D721Med (cell line): ENCODE measurements at regions not wholly inside any gene's neighbourhood (a gene's known extent, or its start where the extent isn't known, plus 50 kb on each side); places are given as distances from the start of the nearest gene placed in this dataset.
"Not testable (repeated sequence)": the region's sequence is repeated elsewhere in the genome, so short reads cannot be mapped to it uniquely, and the experiment has no call there.

Source experiments
- DNase-seq: peaks from one replicate; pipeline ENCODE4 v3.0.0; 2011; ENCODE audit warnings: low spot score; ENCODE audit not compliant: insufficient read length
- FAIRE-seq: peaks from 2 replicates; lab custom pipeline; 2011; peaks lifted over from hg19 to GRCh38; lab: Jason Lieb, UNC
- TF ChIP-seq, protein P1 (sequence below): IDR thresholded peaks from 2 replicates; pipeline ENCODE4 v1.5.1; 2012; ENCODE audit warnings: mild to moderate bottlenecking, control low read depth; ENCODE audit not compliant: insufficient read depth; ENCODE audit errors: missing control alignments

DNA sequence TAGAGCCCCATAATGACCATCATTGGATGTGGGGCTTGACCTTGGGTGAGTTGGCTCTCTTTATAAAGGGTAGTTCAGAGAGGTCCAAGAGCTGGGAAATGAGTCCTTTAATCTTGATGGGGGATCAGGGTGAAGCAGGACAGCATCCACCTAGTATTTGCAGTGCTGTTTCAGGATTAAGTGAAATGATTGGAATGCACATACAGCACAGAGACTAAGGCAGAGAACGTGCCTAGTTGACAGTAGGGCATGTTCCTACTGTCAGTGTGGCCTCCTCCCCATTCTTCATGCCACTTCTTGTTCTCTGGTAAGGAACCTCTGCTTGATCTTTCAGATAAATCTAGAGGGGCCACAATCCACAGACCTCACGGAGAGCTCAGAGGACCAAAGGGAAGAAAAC lies 78.9 kb downstream of the TRIM43 start:
- FAIRE-seq (no peak), DNase-seq (no peak)

DNA sequence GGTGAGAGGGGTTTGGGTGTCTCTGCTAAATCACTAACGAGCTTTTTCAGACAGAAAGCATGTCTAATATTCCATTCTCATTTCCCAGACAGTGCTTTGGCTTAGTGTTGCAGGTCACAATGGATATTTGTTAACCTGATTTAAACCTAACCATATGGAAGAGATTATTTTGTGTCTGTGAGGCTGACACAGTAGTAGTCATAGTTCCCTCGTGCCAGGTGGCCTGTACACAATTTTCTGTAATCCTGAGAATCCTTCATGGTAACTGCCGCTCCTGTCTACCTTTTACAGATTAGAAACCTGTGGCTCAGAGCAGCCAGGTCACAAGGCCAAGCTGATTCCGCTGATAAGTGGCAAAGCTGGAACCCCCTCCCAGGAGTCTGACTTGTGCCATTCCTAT lies 79.4 kb downstream of the TRIM43 start:
- FAIRE-seq, result peak; percentile 77

More for the DNA sequence above, 78.9 kb downstream of the TRIM43 start:
- TF ChIP-seq, protein P1, sequence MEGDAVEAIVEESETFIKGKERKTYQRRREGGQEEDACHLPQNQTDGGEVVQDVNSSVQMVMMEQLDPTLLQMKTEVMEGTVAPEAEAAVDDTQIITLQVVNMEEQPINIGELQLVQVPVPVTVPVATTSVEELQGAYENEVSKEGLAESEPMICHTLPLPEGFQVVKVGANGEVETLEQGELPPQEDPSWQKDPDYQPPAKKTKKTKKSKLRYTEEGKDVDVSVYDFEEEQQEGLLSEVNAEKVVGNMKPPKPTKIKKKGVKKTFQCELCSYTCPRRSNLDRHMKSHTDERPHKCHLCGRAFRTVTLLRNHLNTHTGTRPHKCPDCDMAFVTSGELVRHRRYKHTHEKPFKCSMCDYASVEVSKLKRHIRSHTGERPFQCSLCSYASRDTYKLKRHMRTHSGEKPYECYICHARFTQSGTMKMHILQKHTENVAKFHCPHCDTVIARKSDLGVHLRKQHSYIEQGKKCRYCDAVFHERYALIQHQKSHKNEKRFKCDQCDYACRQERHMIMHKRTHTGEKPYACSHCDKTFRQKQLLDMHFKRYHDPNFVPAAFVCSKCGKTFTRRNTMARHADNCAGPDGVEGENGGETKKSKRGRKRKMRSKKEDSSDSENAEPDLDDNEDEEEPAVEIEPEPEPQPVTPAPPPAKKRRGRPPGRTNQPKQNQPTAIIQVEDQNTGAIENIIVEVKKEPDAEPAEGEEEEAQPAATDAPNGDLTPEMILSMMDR, result no peak

DNA sequence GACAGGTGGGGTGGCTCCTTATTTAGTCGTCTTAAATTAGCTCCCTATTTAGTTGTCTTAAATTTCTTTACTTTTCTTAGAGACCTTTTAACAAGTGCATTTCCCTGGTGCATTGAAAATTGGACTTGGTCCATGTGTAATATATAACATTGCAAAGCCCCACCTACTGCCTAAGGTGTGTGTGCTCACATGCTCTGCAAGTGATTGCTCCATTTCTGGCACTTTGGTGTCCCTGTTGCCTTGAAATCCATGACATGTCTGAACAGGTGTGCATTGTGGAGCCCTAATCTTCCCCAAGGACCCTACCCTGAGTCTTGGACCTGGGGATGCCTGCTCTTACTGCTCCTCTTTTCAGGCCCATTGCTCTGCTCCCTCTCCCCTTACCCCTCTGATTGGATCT lies 80.2 kb downstream of the TRIM43 start:
- DNase-seq, FAIRE-seq: not testable (repeated sequence)

More for the DNA sequence above, 79.4 kb downstream of the TRIM43 start:
- not testable (repeated sequence) for DNase-seq

DNA sequence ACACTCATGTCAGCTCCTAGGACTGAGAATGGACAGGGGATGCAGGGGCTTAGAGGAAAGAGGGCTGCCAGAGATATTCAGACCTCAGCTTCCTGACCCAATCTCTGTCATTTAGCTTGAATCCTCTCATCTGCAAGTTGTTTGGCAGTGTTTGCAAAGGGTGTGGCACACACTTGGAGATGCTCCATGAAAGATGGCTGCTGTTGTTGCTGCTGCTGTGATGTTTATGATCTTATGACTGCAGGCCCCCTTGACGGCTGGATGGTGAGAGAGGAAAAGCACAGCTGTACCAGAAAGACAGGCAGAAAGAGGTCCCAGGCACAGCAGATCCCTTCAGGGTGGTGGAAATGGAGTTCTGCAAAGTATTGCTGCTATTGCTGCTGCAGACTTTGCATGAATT lies 80.7 kb downstream of the TRIM43 start:
- not testable (repeated sequence) for DNase-seq, FAIRE-seq

DNA sequence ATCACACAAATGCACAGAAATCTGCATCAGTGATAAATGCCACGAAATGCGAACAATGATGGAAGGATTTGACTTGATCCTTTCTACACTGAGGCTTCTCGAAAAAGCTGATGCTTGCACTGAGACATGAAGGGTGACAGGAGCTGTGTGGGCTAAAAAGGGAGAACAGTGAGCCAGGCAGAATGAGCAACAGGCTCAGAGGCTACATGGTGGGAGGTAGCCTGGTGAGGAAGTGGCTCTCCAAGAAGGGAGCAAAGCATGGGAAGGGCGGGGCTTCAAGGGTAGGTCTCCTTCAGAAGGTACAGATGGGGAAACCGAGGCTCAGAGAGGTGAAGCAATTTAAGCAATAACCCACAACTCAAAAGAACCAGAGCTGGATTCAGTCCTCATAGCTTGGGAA lies 82.4 kb downstream of the TRIM43 start:
- no peak for DNase-seq
- no peak for FAIRE-seq
- TF ChIP-seq, protein P1, result no peak

DNA sequence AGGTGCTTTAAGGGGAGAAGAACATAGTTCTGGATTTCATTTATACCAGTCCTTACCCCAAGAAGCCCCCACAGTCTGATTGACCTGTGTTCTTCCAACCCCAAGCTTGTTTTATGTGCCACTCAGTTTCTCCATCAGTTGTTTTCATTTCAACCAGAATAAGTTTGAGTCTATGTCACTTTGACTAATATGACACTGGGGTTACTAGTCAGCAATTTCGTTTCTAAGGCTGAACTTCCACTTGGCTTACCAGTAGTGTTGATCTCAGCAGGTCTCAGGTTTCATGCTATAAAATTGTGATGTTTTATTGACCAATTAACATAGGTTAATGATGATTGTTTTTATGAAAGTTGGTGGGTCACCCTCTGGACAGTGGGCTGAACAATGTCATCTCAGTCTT lies 84.8 kb downstream of the TRIM43 start:
- DNase-seq, FAIRE-seq: not testable (repeated sequence)

DNA sequence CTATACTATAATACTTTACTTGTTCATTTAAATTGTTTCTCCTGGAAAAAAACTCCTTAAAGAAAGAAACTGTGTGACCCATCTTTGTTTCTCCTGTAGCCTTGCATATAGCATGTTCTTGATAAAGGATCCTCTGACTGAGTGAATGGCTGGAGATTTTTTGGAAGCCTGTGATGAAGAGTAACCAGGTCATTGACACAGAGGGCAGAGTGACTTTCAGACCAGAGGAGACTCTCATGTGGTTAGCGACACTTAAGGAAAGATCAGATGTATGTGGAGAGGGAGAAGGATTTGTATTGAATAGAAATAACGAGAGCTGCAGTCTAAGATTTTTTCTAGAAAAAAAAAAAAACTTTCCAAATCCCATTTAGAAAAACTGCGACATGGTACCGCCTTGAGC lies 85.5 kb downstream of the TRIM43 start:
- DNase-seq (no peak), FAIRE-seq (no peak)
- TF ChIP-seq, protein P1, result no peak

DNA sequence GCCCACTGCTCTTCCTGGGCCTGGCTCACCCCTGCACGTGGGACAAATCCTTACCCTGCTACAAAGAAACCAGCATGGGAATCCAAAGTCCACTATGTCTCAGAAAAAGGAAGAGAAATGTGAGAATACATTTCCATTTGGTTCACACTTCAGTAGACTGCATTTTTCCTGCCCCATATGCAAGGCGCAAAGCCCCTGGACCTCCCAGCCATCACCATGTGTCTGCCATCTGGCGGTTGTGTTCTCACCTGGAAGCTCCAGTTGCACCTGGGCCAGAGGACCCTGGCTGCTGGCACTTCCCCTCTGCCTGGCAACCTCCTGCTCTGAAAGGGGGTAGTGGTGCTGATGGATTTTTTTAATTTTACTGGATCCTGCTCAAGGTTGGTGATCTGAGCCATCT lies 86.0 kb downstream of the TRIM43 start:
- not testable (repeated sequence) for FAIRE-seq, DNase-seq

DNA sequence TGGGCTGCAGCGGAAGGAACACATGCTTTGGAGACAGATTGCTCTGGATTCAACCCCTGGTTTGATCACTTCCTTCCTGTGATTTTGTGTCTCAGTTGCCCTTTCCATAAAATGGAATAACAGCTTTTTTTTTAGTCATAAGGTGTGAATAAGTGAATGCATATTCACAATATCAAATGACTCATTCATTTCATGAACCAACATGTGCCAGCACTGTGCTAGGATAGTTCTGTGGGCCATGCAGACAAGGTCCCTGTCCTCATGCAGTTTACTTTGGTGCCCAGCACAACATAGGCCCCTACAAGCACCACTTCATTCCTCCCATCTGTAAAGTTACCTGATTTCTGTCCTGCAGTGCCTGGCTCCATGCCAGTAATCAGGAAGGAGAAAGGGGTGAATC lies 89.4 kb downstream of the TRIM43 start:
- DNase-seq, FAIRE-seq: not testable (repeated sequence)

DNA sequence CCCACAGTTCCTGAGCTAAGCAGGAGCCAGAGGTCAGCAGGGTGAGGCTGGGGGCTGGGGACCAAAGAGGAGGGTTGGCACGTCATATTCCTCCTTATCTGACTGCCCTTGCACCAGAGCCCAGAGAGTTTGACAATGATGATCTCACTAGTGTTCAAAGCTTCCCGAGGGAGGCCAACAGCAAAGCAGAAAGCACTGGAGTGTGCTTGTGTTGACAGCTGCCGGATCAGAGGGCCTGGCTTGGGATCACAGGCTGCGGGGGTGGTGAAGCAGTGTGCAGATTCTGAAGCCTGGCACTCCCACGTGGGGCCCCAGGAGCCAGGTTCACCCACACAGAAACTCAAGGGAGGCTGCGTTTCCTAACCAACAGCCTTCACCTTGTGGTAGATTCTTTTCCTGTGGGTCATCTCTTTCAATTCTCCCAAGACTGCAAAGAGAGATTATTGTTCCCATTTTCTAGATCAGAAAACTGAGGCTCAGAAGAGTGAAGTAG lies 89.8 kb downstream of the TRIM43 start:
- FAIRE-seq, DNase-seq: not testable (repeated sequence)

DNA sequence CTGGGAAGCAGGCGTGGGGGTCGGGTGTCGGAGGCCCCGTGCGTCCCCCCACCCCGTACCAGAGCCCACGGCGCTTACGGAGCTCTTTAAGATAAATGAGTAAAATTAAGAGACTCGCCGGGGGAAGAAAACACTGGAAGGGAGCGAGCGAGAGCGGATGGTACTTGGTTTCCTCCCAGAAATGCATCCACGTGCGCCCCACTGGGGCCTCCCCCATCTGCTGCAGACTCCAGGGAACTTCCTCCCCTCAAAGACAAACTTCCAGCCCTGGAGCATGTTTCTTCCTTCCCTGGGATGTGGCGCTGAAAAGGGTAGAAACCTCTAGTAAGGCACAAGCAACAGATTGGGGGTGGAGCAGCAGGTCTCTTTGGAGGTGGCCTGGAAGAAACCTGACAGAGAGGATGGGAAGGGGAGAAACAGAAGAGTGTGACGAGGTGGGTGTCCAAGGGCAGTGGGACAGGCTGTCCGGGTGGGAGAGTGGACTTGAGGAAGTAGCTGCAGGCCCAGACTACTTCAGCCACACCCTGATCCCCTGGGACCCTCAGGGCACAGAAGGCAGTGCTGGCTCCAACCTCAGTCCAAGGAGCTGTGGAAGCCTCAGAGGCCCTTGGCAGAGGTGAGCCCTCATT lies 91.2 kb downstream of the TRIM43 start:
- not testable (repeated sequence) for FAIRE-seq, DNase-seq

DNA sequence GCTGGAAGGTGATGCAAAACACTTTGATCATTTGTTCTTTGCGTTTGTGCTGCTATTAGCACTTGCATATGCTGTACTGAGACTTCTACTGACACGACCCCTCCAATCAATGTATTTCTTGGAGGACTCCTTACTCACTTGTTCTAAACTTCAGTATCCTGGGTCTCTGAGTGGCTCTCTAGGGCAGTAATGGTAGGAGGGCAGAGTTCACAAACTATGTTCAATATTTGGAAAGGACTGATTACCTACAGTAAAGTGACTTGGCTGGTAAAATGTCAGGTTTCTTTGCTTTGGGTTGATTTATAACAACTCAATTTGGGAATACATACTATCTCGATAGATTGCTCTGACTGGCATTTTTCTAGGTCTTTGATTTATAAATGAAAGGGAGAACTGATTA lies 93.7 kb downstream of the TRIM43 start:
- DNase-seq (no peak), FAIRE-seq (no peak)
- TF ChIP-seq, protein P1, result no peak

DNA sequence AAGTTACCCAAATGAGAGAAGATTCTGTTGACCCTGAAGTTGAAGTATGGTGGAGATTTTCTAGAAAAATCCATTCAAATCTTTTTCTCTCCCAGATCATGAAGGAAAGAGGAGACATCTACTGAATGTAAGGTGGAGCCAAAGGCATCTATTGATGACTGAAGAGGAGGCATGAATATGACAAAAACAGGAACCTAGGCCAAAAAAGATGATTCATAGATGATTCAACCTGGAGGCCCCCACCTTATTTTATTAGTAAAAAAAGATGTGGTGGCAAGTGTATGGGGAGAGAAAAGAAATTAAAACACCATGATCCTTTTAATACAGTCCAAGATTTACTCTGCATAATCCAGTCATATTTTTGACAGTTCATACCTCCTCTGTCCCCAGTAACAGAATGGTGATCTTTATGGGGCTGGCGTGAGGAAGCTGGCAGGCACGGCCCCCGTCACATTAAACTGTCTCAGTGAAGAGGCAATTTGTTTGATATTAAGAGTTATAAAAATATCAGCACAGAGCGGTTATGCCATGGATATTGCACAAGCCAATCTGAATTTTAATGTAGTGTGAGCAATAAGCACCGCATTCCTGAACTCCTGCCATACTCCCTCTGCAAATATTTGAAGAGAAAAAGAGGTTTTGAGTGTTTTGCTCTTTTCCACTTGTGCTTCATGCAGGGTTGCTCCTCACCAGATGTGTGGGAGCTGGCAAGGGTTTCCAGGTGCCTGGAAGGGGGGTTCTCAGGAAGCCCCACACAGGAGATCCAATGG lies 94.4 kb downstream of the TRIM43 start:
- FAIRE-seq, DNase-seq: not testable (repeated sequence)

DNA sequence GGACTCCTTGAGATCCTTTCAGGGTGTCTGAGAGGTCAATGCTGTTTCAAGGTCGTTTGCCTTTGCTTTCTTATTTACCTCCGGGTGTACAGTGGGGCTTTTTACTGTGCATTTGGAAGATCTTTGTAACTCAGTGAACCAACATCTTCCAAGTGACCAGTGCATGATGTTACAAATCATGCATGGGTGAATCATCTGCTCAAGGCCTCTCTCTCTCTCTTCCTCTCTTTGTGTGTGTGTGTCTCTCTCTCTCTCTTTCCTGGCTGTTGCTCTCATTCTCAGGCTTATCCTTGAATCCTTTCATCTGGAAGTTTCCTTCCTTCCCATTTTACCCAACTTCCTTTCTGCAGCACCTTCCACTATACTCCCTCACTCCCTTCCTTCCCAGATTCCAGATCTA lies 96.1 kb downstream of the TRIM43 start:
- DNase-seq, FAIRE-seq: not testable (repeated sequence)

DNA sequence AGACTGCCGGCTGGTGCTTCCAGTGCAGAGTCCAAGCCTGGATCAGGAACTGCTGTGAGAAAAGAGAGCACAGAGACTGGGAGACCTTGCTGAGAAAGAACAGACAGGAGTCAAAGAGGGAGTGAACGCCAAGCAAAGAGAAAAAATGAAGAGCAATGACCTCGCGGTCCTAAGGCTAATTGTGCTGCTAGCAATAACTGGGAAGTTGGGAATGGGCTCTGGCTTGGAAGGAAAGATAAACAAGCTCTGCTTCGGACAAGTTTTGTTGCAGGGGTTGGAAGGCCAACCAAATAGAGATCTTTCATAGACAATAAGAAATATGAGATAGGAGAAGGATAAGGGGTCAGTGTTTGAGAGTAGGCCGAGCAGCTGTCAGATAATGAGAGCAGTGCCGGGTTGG lies 99.4 kb downstream of the TRIM43 start:
- FAIRE-seq, DNase-seq: not testable (repeated sequence)
